ENCODE measurements at regions not wholly inside any gene's neighbourhood (a gene's known extent, or its start where the extent isn't known, plus 50 kb on each side); places are given as distances from the start of the nearest gene placed in this dataset.

- no peak overlapping the region for H3K4me3 ChIP-seq (ENCODE audit: low read depth, low read length)
- no peak for TF ChIP-seq CTCF (IDR thresholded peaks at IDR 0.05; ENCODE audit: insufficient read depth, low read length, severe bottlenecking)
- no peaks in the 10 kb centered on the region for H3K27me3 ChIP-seq (ENCODE audit: control insufficient read depth, insufficient read depth, low read length)
- DNase-seq (ENCODE audit: low read depth) (no peak), FAIRE-seq (peak; percentile 91)
- no peaks in the 10 kb centered on the region for H3K36me3 ChIP-seq (ENCODE audit: control insufficient read depth, insufficient read depth, low read length)
These were observed 153.4 kb downstream of the ZC3H11B start for GRCh38 chr1:219459351-219460080.

- Histone ChIP-seq H3K36me3 (ENCODE audit: control insufficient read depth, insufficient read depth, low read length) (no peaks in the 10 kb centered on the region), H3K4me3 (ENCODE audit: low read depth, low read length) (no peak overlapping the region), H3K27me3 (ENCODE audit: control insufficient read depth, insufficient read depth, low read length) (no peaks in the 10 kb centered on the region)
- TF ChIP-seq CTCF (IDR thresholded peaks at IDR 0.05; ENCODE audit: insufficient read depth, low read length, severe bottlenecking), result no peak
- DNase-seq (ENCODE audit: low read depth), result no peak
- peak; percentile 90 for FAIRE-seq
These were observed 166.6 kb downstream of the ZC3H11B start for GRCh38 chr1:219446288-219446687.

GRCh38 chr1:219445864-219446263, 167.0 kb downstream of the ZC3H11B start:
- FAIRE-seq, result no peak

GRCh38 chr1:219444474-219444873, 168.4 kb downstream of the ZC3H11B start:
- no peak for DNase-seq (ENCODE audit: low read depth)
- H3K36me3 ChIP-seq (ENCODE audit: control insufficient read depth, insufficient read depth, low read length), result no peaks in the 10 kb centered on the region
- no peaks in the 10 kb centered on the region for H3K27me3 ChIP-seq (ENCODE audit: control insufficient read depth, insufficient read depth, low read length)
- TF ChIP-seq CTCF (IDR thresholded peaks at IDR 0.05; ENCODE audit: insufficient read depth, low read length, severe bottlenecking), result no peak
- no peak overlapping the region for H3K4me3 ChIP-seq (ENCODE audit: low read depth, low read length)
- FAIRE-seq, result no peak

More at GRCh38 chr1:219445864-219446263, 167.0 kb downstream of the ZC3H11B start:
- no peak for TF ChIP-seq CTCF (IDR thresholded peaks at IDR 0.05; ENCODE audit: insufficient read depth, low read length, severe bottlenecking)
- Histone ChIP-seq H3K4me3 (ENCODE audit: low read depth, low read length) (no peak overlapping the region), H3K36me3 (ENCODE audit: control insufficient read depth, insufficient read depth, low read length) (no peaks in the 10 kb centered on the region), H3K27me3 (ENCODE audit: control insufficient read depth, insufficient read depth, low read length) (no peaks in the 10 kb centered on the region)
- DNase-seq (ENCODE audit: low read depth), result no peak

GRCh38 chr1:219443763-219444162, 169.1 kb downstream of the ZC3H11B start:
- H3K36me3 ChIP-seq (ENCODE audit: control insufficient read depth, insufficient read depth, low read length), result no peaks in the 10 kb centered on the region
- no peak for TF ChIP-seq CTCF (IDR thresholded peaks at IDR 0.05; ENCODE audit: insufficient read depth, low read length, severe bottlenecking)
- H3K27me3 ChIP-seq (ENCODE audit: control insufficient read depth, insufficient read depth, low read length), result no peaks in the 10 kb centered on the region
- no peak for DNase-seq (ENCODE audit: low read depth)
- no peak for FAIRE-seq
- H3K4me3 ChIP-seq (ENCODE audit: low read depth, low read length), result no peak overlapping the region

- no peaks in the 10 kb centered on the region for H3K36me3 ChIP-seq (ENCODE audit: control insufficient read depth, insufficient read depth, low read length)
- no peaks in the 10 kb centered on the region for H3K27me3 ChIP-seq (ENCODE audit: control insufficient read depth, insufficient read depth, low read length)
- DNase-seq (ENCODE audit: low read depth) (no peak), FAIRE-seq (no peak)
- no peak for TF ChIP-seq CTCF (IDR thresholded peaks at IDR 0.05; ENCODE audit: insufficient read depth, low read length, severe bottlenecking)
- H3K4me3 ChIP-seq (ENCODE audit: low read depth, low read length), result no peak overlapping the region
These were observed 170.3 kb downstream of the ZC3H11B start for GRCh38 chr1:219442611-219443061.
